ENCODE measurements at regions not wholly inside any gene's neighbourhood (a gene's known extent, or its start where the extent isn't known, plus 50 kb on each side); places are given as distances from the start of the nearest gene placed in this dataset.
"Not testable (repeated sequence)": the region's sequence is repeated elsewhere in the genome, so short reads cannot be mapped to it uniquely, and the experiment has no call there.

- no peak overlapping the region for H3K4me3 ChIP-seq (ENCODE audit: low read depth, low read length)
- DNase-seq (ENCODE audit: low read depth) = no peak
- TF ChIP-seq, protein P1, sequence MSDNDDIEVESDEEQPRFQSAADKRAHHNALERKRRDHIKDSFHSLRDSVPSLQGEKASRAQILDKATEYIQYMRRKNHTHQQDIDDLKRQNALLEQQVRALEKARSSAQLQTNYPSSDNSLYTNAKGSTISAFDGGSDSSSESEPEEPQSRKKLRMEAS (IDR thresholded peaks at IDR 0.05; ENCODE audit: low read depth, low read length) = no peak
These were observed 79.1 kb upstream of the FMNL2 start for GRCh38 chr2:152255918-152256317.

GRCh38 chr2:152260939-152261338, 74.0 kb upstream of the FMNL2 start:
- no peak overlapping the region for H3K4me3 ChIP-seq (ENCODE audit: low read depth, low read length)
- TF ChIP-seq MYC (IDR thresholded peaks at IDR 0.05; ENCODE audit: low read depth, low read length) = no peak
- TF ChIP-seq POLR2A (IDR thresholded peaks at IDR 0.05; ENCODE audit: extremely low read depth, insufficient read length) = no peak
- TF ChIP-seq CTCF (IDR thresholded peaks at IDR 0.05; ENCODE audit: low read depth, low read length) = no peak
- TF ChIP-seq, protein P1 (IDR thresholded peaks at IDR 0.05; ENCODE audit: low read depth, low read length) = no peak
- DNase-seq (ENCODE audit: low read depth) = no peak

DNA sequence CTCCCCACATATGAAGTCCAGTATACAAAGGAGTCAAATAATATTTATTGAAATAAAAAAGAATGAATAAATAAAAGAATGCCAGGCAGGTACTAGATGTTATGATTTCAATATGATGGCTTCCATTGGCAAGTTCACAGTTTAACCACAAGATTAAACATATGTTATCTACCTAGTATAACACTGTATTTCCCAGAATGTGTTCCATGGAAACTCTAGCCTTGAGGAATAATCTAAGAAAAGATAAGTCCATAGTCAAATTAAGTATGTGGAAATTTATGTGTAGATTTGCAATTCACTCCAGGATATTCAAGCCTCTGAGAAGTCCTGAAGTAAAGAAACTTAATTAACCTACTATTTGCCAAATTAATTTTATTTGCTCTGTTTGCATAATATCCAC, 71.1 kb upstream of the FMNL2 start:
- no peak for DNase-seq (ENCODE audit: low read depth)
- TF ChIP-seq POLR2A (IDR thresholded peaks at IDR 0.05; ENCODE audit: extremely low read depth, insufficient read length) (no peak), CTCF (IDR thresholded peaks at IDR 0.05; ENCODE audit: low read depth, low read length) (no peak), MYC (IDR thresholded peaks at IDR 0.05; ENCODE audit: low read depth, low read length) (no peak)
- TF ChIP-seq, protein P1 (IDR thresholded peaks at IDR 0.05; ENCODE audit: low read depth, low read length) = no peak
- H3K4me3 ChIP-seq (ENCODE audit: low read depth, low read length) = no peak overlapping the region

DNA sequence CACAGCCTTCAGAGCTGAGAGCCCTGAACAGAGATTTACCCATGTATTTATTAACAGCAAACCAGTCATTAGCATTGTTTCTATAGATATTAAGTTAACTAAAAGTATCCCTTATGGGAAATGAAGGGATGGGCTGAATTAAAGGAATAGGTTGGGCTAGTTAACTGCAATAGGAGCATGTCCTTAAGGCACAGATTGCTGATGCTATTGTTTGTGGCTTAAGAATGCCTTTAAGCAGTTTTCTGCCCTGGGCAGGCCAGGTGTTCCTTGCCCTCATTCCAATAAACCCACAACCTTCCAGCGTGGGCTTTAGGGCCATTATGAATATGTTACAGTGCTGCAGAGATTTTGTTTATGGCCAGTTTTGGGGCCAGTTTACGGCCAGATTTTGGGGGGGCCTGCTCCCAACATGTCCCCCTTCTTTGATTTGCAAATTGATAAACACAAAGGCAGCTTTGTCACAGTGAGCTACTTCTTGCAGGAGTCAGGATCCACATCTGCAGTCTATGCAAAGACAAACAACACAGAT, 61.2 kb upstream of the FMNL2 start:
- not testable (repeated sequence) for DNase-seq (ENCODE audit: low read depth)

GRCh38 chr2:152277896-152278295, 57.1 kb upstream of the FMNL2 start:
- not testable (repeated sequence) for H3K4me3 ChIP-seq (ENCODE audit: low read depth, low read length); DNase-seq (ENCODE audit: low read depth)

More for the DNA sequence above, 61.2 kb upstream of the FMNL2 start:
- H3K4me3 ChIP-seq (ENCODE audit: low read depth, low read length) = not testable (repeated sequence)

- no peak for TF ChIP-seq MYC (IDR thresholded peaks at IDR 0.05; ENCODE audit: low read depth, low read length)
- TF ChIP-seq CTCF (IDR thresholded peaks at IDR 0.05; ENCODE audit: low read depth, low read length) = no peak
- no peak for TF ChIP-seq POLR2A (IDR thresholded peaks at IDR 0.05; ENCODE audit: extremely low read depth, insufficient read length)
- TF ChIP-seq, protein P1 (IDR thresholded peaks at IDR 0.05; ENCODE audit: low read depth, low read length) = no peak
- no peak overlapping the region for H3K4me3 ChIP-seq (ENCODE audit: low read depth, low read length)
- no peak for DNase-seq (ENCODE audit: low read depth)
These were observed 56.4 kb upstream of the FMNL2 start for GRCh38 chr2:152278526-152278925.

- H3K4me3 ChIP-seq (ENCODE audit: low read depth, low read length); DNase-seq (ENCODE audit: low read depth): not testable (repeated sequence)
These were observed 55.6 kb upstream of the FMNL2 start for GRCh38 chr2:152279367-152279766.

GRCh38 chr2:152280780-152281179, 54.2 kb upstream of the FMNL2 start:
- TF ChIP-seq CTCF (IDR thresholded peaks at IDR 0.05; ENCODE audit: low read depth, low read length) = no peak
- TF ChIP-seq, protein P1 (IDR thresholded peaks at IDR 0.05; ENCODE audit: low read depth, low read length) = no peak
- TF ChIP-seq POLR2A (IDR thresholded peaks at IDR 0.05; ENCODE audit: extremely low read depth, insufficient read length) = no peak
- TF ChIP-seq MYC (IDR thresholded peaks at IDR 0.05; ENCODE audit: low read depth, low read length) = no peak
- no peak for DNase-seq (ENCODE audit: low read depth)

More at GRCh38 chr2:152280780-152281179, 54.2 kb upstream of the FMNL2 start:
- no peak overlapping the region for H3K4me3 ChIP-seq (ENCODE audit: low read depth, low read length)

Measured in NB4 (cell line).